H1 (cell line): ENCODE measurements at regions not wholly inside any gene's neighbourhood (a gene's known extent, or its start where the extent isn't known, plus 50 kb on each side); places are given as distances from the start of the nearest gene placed in this dataset.

Experiments used
- CTCF ChIA-PET: fragments of 300-600 bp; sonication (Branson Sonifier 250); formaldehyde crosslinking; loops from one replicate; lab custom pipeline; 2021; ENCODE audit not compliant: partially characterized antibody; lab: Charles Lee
- POLR2A ChIA-PET: fragments of 300-600 bp; sonication (Branson Sonifier 250); formaldehyde crosslinking; loops from one replicate; lab custom pipeline; 2021; ENCODE audit warnings: inconsistent platforms; ENCODE audit not compliant: partially characterized antibody; lab: Charles Lee
- DNase-seq, 2 experiments: peaks; one replicate each; pipeline versions ENCODE4 v3.0.0 to v3.0.0-alpha.2; 2010 to 2022; ENCODE audit warnings: low spot score in 2 of 2, low read depth in 1 of 2, mixed read lengths in 1 of 2
- FAIRE-seq: peaks from 2 replicates; lab custom pipeline; 2011; peaks lifted over from hg19 to GRCh38; lab: Jason Lieb, UNC
- H2AFZ ChIP-seq: 2 replicates; pipeline ENCODE4 v1.8.1; 2012; ENCODE audit warnings: low read length, inconsistent platforms
- H2AK5ac ChIP-seq: 2 replicates; pipeline ENCODE4 v1.6.1; 2013; ENCODE audit warnings: low read depth, low read length
- H2BK120ac ChIP-seq: replicated peaks from 2 replicates; pipeline ENCODE3; 2013; ENCODE audit warnings: low read depth, low read length, inconsistent platforms
- H2BK12ac ChIP-seq: 2 replicates; pipeline ENCODE4 v1.6.1; 2013; ENCODE audit warnings: low read depth, low read length
- H2BK15ac ChIP-seq: 2 replicates; pipeline ENCODE4 v1.6.1; 2013; ENCODE audit warnings: low read length
- H2BK20ac ChIP-seq: 2 replicates; pipeline ENCODE4 v1.6.1; 2013; ENCODE audit warnings: low read length
- H2BK5ac ChIP-seq: 2 replicates; pipeline ENCODE4 v1.6.1; 2013; ENCODE audit warnings: low read depth, low read length
- H3K14ac ChIP-seq: 2 replicates; pipeline ENCODE4 v1.6.1; 2013; ENCODE audit warnings: inconsistent platforms; ENCODE audit not compliant: insufficient read length
- H3K18ac ChIP-seq: 2 replicates; pipeline ENCODE4 v1.6.1; 2013; ENCODE audit warnings: low read length; ENCODE audit errors: extremely low read depth
- H3K23ac ChIP-seq: 2 replicates; pipeline ENCODE4 v1.6.1; 2013; ENCODE audit warnings: inconsistent platforms; ENCODE audit not compliant: insufficient read length
- H3K23me2 ChIP-seq: 2 replicates; pipeline ENCODE4 v1.6.1; 2013; ENCODE audit warnings: low read depth, low read length
- H3K27ac ChIP-seq: 2 replicates; pipeline ENCODE4 v1.6.1; 2011; ENCODE audit warnings: low read depth, low read length, inconsistent platforms
- H3K27me3 ChIP-seq, 4 experiments: replicated peaks in 1 of 4; 1 replicate in 1 of 4; 2 replicates in 3 of 4; pipeline versions ENCODE4 v1.6.1 to v1.8.1; 2011 to 2013; ENCODE audit warnings: low read length in 3 of 4, mild to moderate bottlenecking in 3 of 4, inconsistent platforms in 2 of 4, mixed read lengths in 2 of 4, moderate library complexity in 1 of 4; ENCODE audit not compliant: control insufficient read depth in 3 of 4, insufficient read depth in 3 of 4; ENCODE audit errors: extremely low read depth in 1 of 4
- H3K36me3 ChIP-seq, 4 experiments: 2 replicates each; pipeline versions ENCODE4 v1.6.1 to v1.8.1; 2011 to 2013; ENCODE audit warnings: mild to moderate bottlenecking in 4 of 4, low read length in 3 of 4, moderate library complexity in 2 of 4, control low read depth in 1 of 4, inconsistent platforms in 1 of 4; ENCODE audit not compliant: insufficient read depth in 4 of 4, control insufficient read depth in 2 of 4
- H3K4ac ChIP-seq: replicated peaks from 2 replicates; pipeline ENCODE3; 2013; ENCODE audit warnings: low read length, low read depth, mixed read lengths, inconsistent platforms; ENCODE audit not compliant: insufficient read length
- H3K4me1 ChIP-seq, 4 experiments: replicated peaks in 1 of 4; 1 replicate in 1 of 4; 2 replicates in 3 of 4; pipeline versions ENCODE4 v1.6.1 to v1.8.1; 2011 to 2013; ENCODE audit warnings: low read length in 3 of 4, inconsistent platforms in 2 of 4, mixed read lengths in 1 of 4; ENCODE audit not compliant: insufficient read depth in 4 of 4, control insufficient read depth in 3 of 4
- H3K4me2 ChIP-seq, 2 experiments: 2 replicates each; pipeline versions ENCODE4 v1.6.1 to v1.8.1; 2011 to 2013; ENCODE audit warnings: low read depth in 2 of 2, low read length in 2 of 2, control low read depth in 1 of 2, inconsistent platforms in 1 of 2, mild to moderate bottlenecking in 1 of 2; ENCODE audit not compliant: insufficient read depth in 1 of 2
- H3K4me3 ChIP-seq, 4 experiments: fragments of 200-600, 300-600 bp in 1 of 4; sonication (generic), shearing (Covaris generic), sonication (Bioruptor Twin) in 1 of 4; 2 replicates each; pipeline versions ENCODE4 v1.5.1 to v1.8.1; 2011 to 2016; ENCODE audit warnings: low read length in 4 of 4, low read depth in 3 of 4, control low read depth in 2 of 4, inconsistent platforms in 2 of 4, mild to moderate bottlenecking in 2 of 4, mixed read lengths in 1 of 4, moderate library complexity in 1 of 4; ENCODE audit not compliant: insufficient read depth in 2 of 4; ENCODE audit errors: extremely low read depth in 1 of 4
- H3K56ac ChIP-seq: replicated peaks from 2 replicates; pipeline ENCODE3; 2013; ENCODE audit warnings: low read depth, mild to moderate bottlenecking, mixed read lengths, low read length, inconsistent platforms; ENCODE audit not compliant: insufficient read length
- H3K79me1 ChIP-seq: 2 replicates; pipeline ENCODE4 v1.6.1; 2013; ENCODE audit warnings: low read depth, low read length, control low read depth
- H3K79me2 ChIP-seq, 2 experiments: 2 replicates each; pipeline versions ENCODE4 v1.6.1 to v1.8.1; 2012 to 2013; ENCODE audit warnings: low read length in 2 of 2, mild to moderate bottlenecking in 2 of 2, inconsistent platforms in 1 of 2; ENCODE audit not compliant: insufficient read depth in 2 of 2, control insufficient read depth in 1 of 2
- H3K9ac ChIP-seq, 4 experiments: replicated peaks in 1 of 4; 1 replicate in 1 of 4; 2 replicates in 3 of 4; pipeline versions ENCODE4 v1.6.1 to v1.8.1; 2011 to 2013; ENCODE audit warnings: low read depth in 3 of 4, low read length in 3 of 4, control low read depth in 2 of 4, mild to moderate bottlenecking in 2 of 4, moderate library complexity in 2 of 4, inconsistent platforms in 1 of 4; ENCODE audit errors: extremely low read depth in 1 of 4
- H3K9me3 ChIP-seq, 2 experiments: 2 replicates each; pipeline versions ENCODE4 v1.6.1 to v1.8.1; 2012 to 2013; ENCODE audit warnings: mild to moderate bottlenecking in 2 of 2, moderate library complexity in 2 of 2, control low read depth in 1 of 2, inconsistent platforms in 1 of 2, low read depth in 1 of 2, low read length in 1 of 2, mixed read lengths in 1 of 2; ENCODE audit not compliant: insufficient read depth in 2 of 2
- H4K20me1 ChIP-seq, 2 experiments: replicated peaks in 1 of 2; 2 replicates each; pipeline versions ENCODE3 to v1.8.1; 2011 to 2013; ENCODE audit warnings: inconsistent platforms in 2 of 2, low read length in 2 of 2, mild to moderate bottlenecking in 1 of 2; ENCODE audit not compliant: insufficient read depth in 2 of 2, control insufficient read depth in 1 of 2
- H4K5ac ChIP-seq: 2 replicates; pipeline ENCODE4 v1.6.1; 2013; ENCODE audit warnings: low read length, low read depth, mixed read lengths, inconsistent platforms; ENCODE audit not compliant: insufficient read length
- H4K8ac ChIP-seq: 2 replicates; pipeline ENCODE4 v1.8.0; 2013; ENCODE audit warnings: mild to moderate bottlenecking, moderate library complexity, low read length, inconsistent platforms; ENCODE audit not compliant: insufficient read depth; ENCODE audit errors: extremely low read depth
- H4K91ac ChIP-seq: replicated peaks from 2 replicates; pipeline ENCODE3; 2013; ENCODE audit warnings: low read length, mixed read lengths, inconsistent platforms; ENCODE audit not compliant: insufficient read length
- CTBP2 ChIP-seq: IDR thresholded peaks from 2 replicates; pipeline ENCODE4 v1.7.0; 2011; ENCODE audit warnings: borderline replicate concordance, mild to moderate bottlenecking, moderate library complexity, mixed read lengths, low read length; ENCODE audit not compliant: insufficient read depth, insufficient read length
- FOSL1 ChIP-seq: IDR thresholded peaks from 2 replicates; pipeline ENCODE4 v1.6.1; 2011; ENCODE audit warnings: mild to moderate bottlenecking, low read depth, low read length, moderate library complexity; ENCODE audit not compliant: insufficient read depth
- JUND ChIP-seq: IDR thresholded peaks from 2 replicates; pipeline ENCODE4 v1.6.1; 2011; ENCODE audit warnings: mild to moderate bottlenecking, improper control_type of control experiment, low read length
- KDM4A ChIP-seq: IDR thresholded peaks from one replicate; pipeline ENCODE4 v1.7.1; 2012; ENCODE audit warnings: low read depth, mild to moderate bottlenecking, moderate library complexity, low read length, inconsistent platforms; ENCODE audit not compliant: severe bottlenecking
- NANOG ChIP-seq: IDR thresholded peaks from 2 replicates; pipeline ENCODE4 v1.6.1; 2011; ENCODE audit warnings: low read length, low read depth, mild to moderate bottlenecking, inconsistent platforms; ENCODE audit not compliant: insufficient read depth, poor library complexity, severe bottlenecking
- TEAD4 ChIP-seq: IDR thresholded peaks from 2 replicates; pipeline ENCODE4 v1.6.1; 2012; ENCODE audit warnings: low read depth, low read length, inconsistent platforms, mixed read lengths
- WGBS, 2 experiments: shearing (Covaris generic) in 1 of 2; methylation state at CpG; one replicate each; pipeline versions ENCODE4 v1.1.6 to v1.1.7; 2013 to 2015; ENCODE audit warnings: low lambda C conversion rate in 2 of 2, mixed read lengths in 2 of 2, inconsistent platforms in 1 of 2, low coverage in 1 of 2, missing lambda C conversion rate in 1 of 2; ENCODE audit not compliant: insufficient replicate concordance in 2 of 2, insufficient coverage in 1 of 2, insufficient read length in 1 of 2; ENCODE audit errors: extremely low coverage in 1 of 2, missing lambda C conversion rate in 1 of 2; 5-methylcytosine and 5-hydroxymethylcytosine counted together

DNA sequence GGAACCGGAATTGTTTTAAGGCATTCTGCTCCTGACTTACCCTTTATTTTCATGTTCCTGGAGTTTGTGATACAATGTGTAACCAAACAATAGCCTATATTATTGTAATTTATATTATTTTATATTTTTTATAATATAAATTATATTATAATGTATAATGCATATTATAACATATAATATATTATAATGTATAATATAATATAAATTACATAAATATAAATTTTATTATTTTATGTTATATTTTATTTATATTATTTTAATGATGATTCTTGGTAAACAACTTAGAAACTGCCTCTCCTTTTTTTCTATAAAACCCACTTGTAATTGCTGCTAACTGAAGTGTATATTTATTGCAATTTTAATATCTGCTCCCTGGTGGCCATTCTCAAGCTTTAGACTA lies 629.1 kb downstream of the MMUT start:
- Histone ChIP-seq H3K4me2 (no peak overlapping the region), H3K23me2 (no peaks in the 10 kb centered on the region), H2AFZ (no peak overlapping the region), H4K5ac (no peak overlapping the region), H3K4ac (no peak overlapping the region), H3K27ac (no peak overlapping the region), H3K56ac (no peak overlapping the region), H3K36me3 (no peaks in the 10 kb centered on the region), H3K9me3 (no peaks in the 10 kb centered on the region), H3K23ac (no peak overlapping the region), H3K18ac (no peak overlapping the region), H2BK15ac (no peak overlapping the region), H2BK5ac (no peak overlapping the region), H3K4me1 (no peaks in the 10 kb centered on the region), H3K14ac (no peak overlapping the region), H2BK120ac (no peak overlapping the region), H2BK12ac (no peak overlapping the region), H3K79me1 (no peaks in the 10 kb centered on the region), H4K91ac (no peak overlapping the region), H3K27me3 (no peaks in the 10 kb centered on the region), H2AK5ac (no peak overlapping the region), H2BK20ac (no peak overlapping the region), H3K4me3 (no peak overlapping the region), H4K8ac (no peak overlapping the region), H4K20me1 (no peaks in the 10 kb centered on the region), H3K9ac (no peak overlapping the region), H3K79me2 (no peaks in the 10 kb centered on the region)
- DNase-seq (no peak), FAIRE-seq (no peak)
- POLR2A ChIA-PET: no interaction called here
- no peak for TF ChIP-seq TEAD4
- TF ChIP-seq NANOG: no peak
- TF ChIP-seq KDM4A: no peak
- TF ChIP-seq CTBP2: no peak
- TF ChIP-seq FOSL1: no peak
- no peak for TF ChIP-seq JUND
- 93% methylated on average over 1 of the region's 1 CpG; no CpG with 5 or more reads in 1 of the 2 experiments for WGBS, 2 experiments
- CTCF ChIA-PET: no interaction called here
